ENCODE measurements at regions not wholly inside any gene's neighbourhood (a gene's known extent, or its start where the extent isn't known, plus 50 kb on each side); places are given as distances from the start of the nearest gene placed in this dataset.

DNA sequence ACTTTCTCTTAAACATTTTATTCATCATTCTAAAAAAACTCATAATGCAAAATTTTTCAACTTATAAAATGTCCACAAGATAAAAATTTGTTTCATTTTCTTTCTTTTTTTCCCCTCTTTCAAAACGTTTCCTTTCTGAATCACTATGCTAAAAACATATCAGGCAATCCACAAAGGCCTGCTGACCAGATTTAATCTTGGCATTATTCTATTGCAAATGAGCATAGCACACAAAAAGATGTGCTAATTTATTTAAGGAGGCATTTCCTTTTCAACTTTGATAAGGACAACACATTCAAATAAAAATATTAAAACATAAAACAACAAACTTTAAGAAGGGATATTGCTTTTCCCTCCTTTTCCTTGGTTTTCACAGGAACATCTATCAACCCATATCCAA, 215.3 kb upstream of the FOXD3 start:
- Histone ChIP-seq H3K79me2 (ENCODE audit: insufficient read depth, low read length) (no peaks in the 10 kb centered on the region), H4K20me1 (ENCODE audit: insufficient read depth, low read length, poor library complexity, severe bottlenecking) (no peaks in the 10 kb centered on the region), H3K9ac (ENCODE audit: low read depth, low read length, poor library complexity, severe bottlenecking) (no peak overlapping the region), H3K27me3 (ENCODE audit: insufficient read depth, low read length, poor library complexity, severe bottlenecking) (peaks cover 18% of the 10 kb centered on the region), H3F3A (ENCODE audit: low read depth) (no peaks in the 10 kb centered on the region), H3K9me3 (ENCODE audit: insufficient read depth, low read depth, low read length) (no peaks in the 10 kb centered on the region), H3K4me1 (ENCODE audit: insufficient read depth, low read length, poor library complexity, severe bottlenecking) (no peaks in the 10 kb centered on the region), H3K36me3 (ENCODE audit: insufficient read depth, low read length) (no peaks in the 10 kb centered on the region), H3K4me3 (ENCODE audit: low read length, poor library complexity, severe bottlenecking) (no peak overlapping the region), H2AFZ (ENCODE audit: low read length) (no peak overlapping the region), H3K4me2 (ENCODE audit: low read depth, low read length, poor library complexity, severe bottlenecking) (no peak overlapping the region), H3K9me2 (replicated peaks; ENCODE audit: low read depth, low read length) (no peaks in the 10 kb centered on the region)
- no peak for TF ChIP-seq CTCF (conservative IDR thresholded peaks at IDR 0.05; ENCODE audit: low read length)
- TF ChIP-seq EZH2phosphoT487 (IDR thresholded peaks at IDR 0.05; ENCODE audit: borderline replicate concordance) = no peak

DNA sequence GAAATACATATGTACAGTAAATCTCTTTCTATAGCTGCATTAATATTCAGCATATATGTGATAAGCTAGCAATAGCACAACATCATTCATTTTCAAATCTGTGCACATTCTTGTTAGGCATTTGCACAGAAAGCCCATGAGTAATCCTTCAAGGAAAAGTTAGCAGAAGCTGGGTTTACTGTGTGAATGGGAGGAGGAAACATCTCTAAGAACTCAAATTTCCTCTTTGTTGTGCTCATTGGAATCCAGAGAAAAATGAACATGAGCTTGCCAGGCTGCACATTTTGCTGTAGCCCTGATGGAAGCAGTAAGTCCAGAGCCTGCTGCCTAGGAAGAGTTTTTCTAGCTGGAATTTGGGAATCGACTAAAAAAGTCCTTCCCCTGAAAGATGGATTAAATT, 214.2 kb upstream of the FOXD3 start:
- Histone ChIP-seq H3K9me3 (ENCODE audit: insufficient read depth, low read depth, low read length) (no peaks in the 10 kb centered on the region), H3K36me3 (ENCODE audit: insufficient read depth, low read length) (no peaks in the 10 kb centered on the region), H4K20me1 (ENCODE audit: insufficient read depth, low read length, poor library complexity, severe bottlenecking) (no peaks in the 10 kb centered on the region), H3K4me3 (ENCODE audit: low read length, poor library complexity, severe bottlenecking) (no peak overlapping the region), H3K4me2 (ENCODE audit: low read depth, low read length, poor library complexity, severe bottlenecking) (no peak overlapping the region), H3F3A (ENCODE audit: low read depth) (no peaks in the 10 kb centered on the region), H2AFZ (ENCODE audit: low read length) (no peak overlapping the region), H3K9ac (ENCODE audit: low read depth, low read length, poor library complexity, severe bottlenecking) (no peak overlapping the region), H3K4me1 (ENCODE audit: insufficient read depth, low read length, poor library complexity, severe bottlenecking) (no peaks in the 10 kb centered on the region), H3K27me3 (ENCODE audit: insufficient read depth, low read length, poor library complexity, severe bottlenecking) (peaks cover 18% of the 10 kb centered on the region), H3K9me2 (replicated peaks; ENCODE audit: low read depth, low read length) (no peaks in the 10 kb centered on the region), H3K79me2 (ENCODE audit: insufficient read depth, low read length) (no peaks in the 10 kb centered on the region)
- TF ChIP-seq CTCF (conservative IDR thresholded peaks at IDR 0.05; ENCODE audit: low read length) = no peak
- no peak for TF ChIP-seq EZH2phosphoT487 (IDR thresholded peaks at IDR 0.05; ENCODE audit: borderline replicate concordance)

- no peaks in the 10 kb centered on the region for H3K9me2 ChIP-seq (replicated peaks; ENCODE audit: low read depth, low read length)
- peaks cover 18% of the 10 kb centered on the region for H3K27me3 ChIP-seq (ENCODE audit: insufficient read depth, low read length, poor library complexity, severe bottlenecking)
- H3K4me2 ChIP-seq (ENCODE audit: low read depth, low read length, poor library complexity, severe bottlenecking) = no peak overlapping the region
- H3F3A ChIP-seq (ENCODE audit: low read depth) = no peaks in the 10 kb centered on the region
- no peaks in the 10 kb centered on the region for H3K79me2 ChIP-seq (ENCODE audit: insufficient read depth, low read length)
- no peak overlapping the region for H3K4me3 ChIP-seq (ENCODE audit: low read length, poor library complexity, severe bottlenecking)
- H4K20me1 ChIP-seq (ENCODE audit: insufficient read depth, low read length, poor library complexity, severe bottlenecking) = no peaks in the 10 kb centered on the region
- H3K36me3 ChIP-seq (ENCODE audit: insufficient read depth, low read length) = no peaks in the 10 kb centered on the region
- H2AFZ ChIP-seq (ENCODE audit: low read length) = no peak overlapping the region
- H3K9me3 ChIP-seq (ENCODE audit: insufficient read depth, low read depth, low read length) = no peaks in the 10 kb centered on the region
- no peak for TF ChIP-seq CTCF (conservative IDR thresholded peaks at IDR 0.05; ENCODE audit: low read length)
- TF ChIP-seq EZH2phosphoT487 (IDR thresholded peaks at IDR 0.05; ENCODE audit: borderline replicate concordance) = no peak
- H3K9ac ChIP-seq (ENCODE audit: low read depth, low read length, poor library complexity, severe bottlenecking) = no peak overlapping the region
- no peaks in the 10 kb centered on the region for H3K4me1 ChIP-seq (ENCODE audit: insufficient read depth, low read length, poor library complexity, severe bottlenecking)
Measured at GRCh38 chr1:63112155-63112900, 210.0 kb upstream of the FOXD3 start.
